ENCODE measurements at regions not wholly inside any gene's neighbourhood (a gene's known extent, or its start where the extent isn't known, plus 50 kb on each side); places are given as distances from the start of the nearest gene placed in this dataset.

GRCh38 chr4:144574509-144574908 lies 71.4 kb upstream of the HHIP start:
- H3K9ac ChIP-seq (ENCODE audit: low read length), result no peak overlapping the region
- H3K27me3 ChIP-seq (replicated peaks; ENCODE audit: control insufficient read depth, insufficient read depth, low read length), result no peaks in the 10 kb centered on the region
- H3K36me3 ChIP-seq (ENCODE audit: control insufficient read depth, insufficient read depth, low read length, severe bottlenecking), result no peaks in the 10 kb centered on the region
- no peak for DNase-seq (ENCODE audit: low read depth)
- H3K9me3 ChIP-seq (ENCODE audit: control insufficient read depth, low read length), result no peaks in the 10 kb centered on the region
- peaks cover 9% of the 10 kb centered on the region for H3K4me1 ChIP-seq (ENCODE audit: control insufficient read depth, insufficient read depth, low read length)
- no peak overlapping the region for H3K4me3 ChIP-seq (ENCODE audit: low read length)

- no peak overlapping the region for H3K9ac ChIP-seq (ENCODE audit: low read length)
- no peak overlapping the region for H3K4me3 ChIP-seq (ENCODE audit: low read length)
- H3K27me3 ChIP-seq (replicated peaks; ENCODE audit: control insufficient read depth, insufficient read depth, low read length), result no peaks in the 10 kb centered on the region
- peak; percentile 19 for DNase-seq (ENCODE audit: low read depth)
- peaks cover 15% of the 10 kb centered on the region for H3K4me1 ChIP-seq (ENCODE audit: control insufficient read depth, insufficient read depth, low read length)
- H3K36me3 ChIP-seq (ENCODE audit: control insufficient read depth, insufficient read depth, low read length, severe bottlenecking), result no peaks in the 10 kb centered on the region
- H3K9me3 ChIP-seq (ENCODE audit: control insufficient read depth, low read length), result no peaks in the 10 kb centered on the region
Measured at GRCh38 chr4:144575181-144575580, 70.8 kb upstream of the HHIP start.

DNA sequence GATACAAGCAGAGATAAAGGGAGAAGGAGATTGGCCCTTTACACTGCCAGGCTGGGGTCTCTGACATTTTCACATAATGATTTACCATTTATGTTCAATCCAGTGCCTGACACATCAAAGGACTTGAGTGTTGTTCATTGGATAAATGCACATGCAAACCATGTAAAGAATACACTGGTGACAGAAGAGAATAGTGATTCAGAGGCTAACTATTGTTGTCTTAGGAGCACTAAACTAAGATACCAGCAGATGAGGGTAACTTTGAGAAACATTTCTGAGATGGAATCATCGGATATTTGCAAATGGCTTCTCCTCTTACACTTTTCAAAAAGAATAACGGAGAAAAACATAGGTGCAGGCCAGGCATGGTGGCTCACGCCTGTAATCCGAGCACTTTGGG lies 67.3 kb upstream of the HHIP start:
- Histone ChIP-seq H3K36me3 (ENCODE audit: control insufficient read depth, insufficient read depth, low read length, severe bottlenecking) (no peaks in the 10 kb centered on the region), H3K4me3 (ENCODE audit: low read length) (no peak overlapping the region), H3K27me3 (replicated peaks; ENCODE audit: control insufficient read depth, insufficient read depth, low read length) (no peaks in the 10 kb centered on the region), H3K9ac (ENCODE audit: low read length) (no peak overlapping the region), H3K9me3 (ENCODE audit: control insufficient read depth, low read length) (no peaks in the 10 kb centered on the region), H3K4me1 (ENCODE audit: control insufficient read depth, insufficient read depth, low read length) (peaks cover 37% of the 10 kb centered on the region)
- DNase-seq (ENCODE audit: low read depth), result peak; percentile 25

GRCh38 chr4:144579411-144580030 lies 66.4 kb upstream of the HHIP start:
- no peak overlapping the region for H3K4me3 ChIP-seq (ENCODE audit: low read length)
- peak; percentile 61 for DNase-seq (ENCODE audit: low read depth)
- no peaks in the 10 kb centered on the region for H3K36me3 ChIP-seq (ENCODE audit: control insufficient read depth, insufficient read depth, low read length, severe bottlenecking)
- no peak overlapping the region for H3K9ac ChIP-seq (ENCODE audit: low read length)
- peaks cover 44% of the 10 kb centered on the region for H3K4me1 ChIP-seq (ENCODE audit: control insufficient read depth, insufficient read depth, low read length)
- H3K9me3 ChIP-seq (ENCODE audit: control insufficient read depth, low read length), result no peaks in the 10 kb centered on the region
- H3K27me3 ChIP-seq (replicated peaks; ENCODE audit: control insufficient read depth, insufficient read depth, low read length), result no peaks in the 10 kb centered on the region

DNA sequence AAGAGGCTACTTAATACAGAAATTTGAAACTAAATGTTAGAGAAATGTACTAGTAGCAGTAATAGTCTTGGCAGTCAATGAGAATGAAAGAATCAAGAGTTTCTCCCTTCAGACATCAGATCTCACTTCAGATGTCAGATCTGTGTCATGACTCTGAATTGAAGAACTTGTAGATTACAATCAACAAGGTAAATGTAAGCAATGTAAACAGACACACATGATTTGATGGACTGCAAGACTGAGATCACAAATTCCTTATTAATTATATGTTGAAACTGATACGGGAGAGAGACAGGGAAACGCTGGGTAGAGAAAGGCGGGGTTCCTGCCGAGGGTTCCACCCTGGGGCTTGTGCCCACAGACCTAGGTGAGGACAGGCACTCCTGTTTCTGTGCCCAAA lies 65.5 kb upstream of the HHIP start:
- H3K9ac ChIP-seq (ENCODE audit: low read length), result no peak overlapping the region
- H3K4me3 ChIP-seq (ENCODE audit: low read length), result no peak overlapping the region
- no peak for DNase-seq (ENCODE audit: low read depth)
- H3K4me1 ChIP-seq (ENCODE audit: control insufficient read depth, insufficient read depth, low read length), result peaks cover 38% of the 10 kb centered on the region
- H3K27me3 ChIP-seq (replicated peaks; ENCODE audit: control insufficient read depth, insufficient read depth, low read length), result no peaks in the 10 kb centered on the region
- no peaks in the 10 kb centered on the region for H3K9me3 ChIP-seq (ENCODE audit: control insufficient read depth, low read length)
- no peaks in the 10 kb centered on the region for H3K36me3 ChIP-seq (ENCODE audit: control insufficient read depth, insufficient read depth, low read length, severe bottlenecking)

DNA sequence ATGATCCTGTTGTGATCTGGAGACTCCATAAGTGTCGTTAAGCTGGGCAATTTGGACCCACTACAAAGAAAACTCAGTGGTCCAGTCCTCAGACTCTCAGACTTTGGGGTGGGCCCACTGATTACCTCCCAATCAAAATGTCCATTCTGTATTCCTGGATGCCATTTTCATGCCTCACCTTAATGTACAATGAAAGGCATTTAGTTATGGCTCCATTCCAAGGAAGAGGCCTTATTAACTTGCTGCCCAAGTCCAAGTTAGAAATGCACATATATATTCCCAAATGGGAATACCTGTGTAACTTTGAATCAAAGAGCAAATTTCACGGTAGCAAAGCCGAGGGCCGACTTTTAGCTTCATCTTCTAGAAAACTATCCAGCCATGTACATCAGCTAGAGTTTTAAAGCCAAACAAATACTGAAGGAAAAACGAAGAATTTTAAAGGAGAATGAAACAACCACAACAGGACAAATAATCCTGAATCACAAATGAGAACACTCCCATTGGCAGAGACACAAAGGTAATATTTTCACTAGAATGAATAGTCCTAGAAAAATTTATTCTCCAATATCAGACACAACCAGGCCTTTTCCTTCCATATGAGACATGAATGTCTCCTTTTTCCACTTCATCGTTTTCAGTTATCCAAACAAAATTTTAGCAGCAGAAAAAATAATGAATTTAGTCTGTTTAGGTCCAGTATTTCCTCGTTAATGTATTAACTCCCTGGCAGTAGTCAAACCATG lies 63.7 kb upstream of the HHIP start:
- Histone ChIP-seq H3K27me3 (replicated peaks; ENCODE audit: control insufficient read depth, insufficient read depth, low read length) (no peaks in the 10 kb centered on the region), H3K36me3 (ENCODE audit: control insufficient read depth, insufficient read depth, low read length, severe bottlenecking) (no peaks in the 10 kb centered on the region), H3K4me3 (ENCODE audit: low read length) (peak overlapping the region; percentile 27), H3K9ac (ENCODE audit: low read length) (no peak overlapping the region), H3K9me3 (ENCODE audit: control insufficient read depth, low read length) (no peaks in the 10 kb centered on the region), H3K4me1 (ENCODE audit: control insufficient read depth, insufficient read depth, low read length) (peaks cover 38% of the 10 kb centered on the region)
- peak; percentile 28 for DNase-seq (ENCODE audit: low read depth)

DNA sequence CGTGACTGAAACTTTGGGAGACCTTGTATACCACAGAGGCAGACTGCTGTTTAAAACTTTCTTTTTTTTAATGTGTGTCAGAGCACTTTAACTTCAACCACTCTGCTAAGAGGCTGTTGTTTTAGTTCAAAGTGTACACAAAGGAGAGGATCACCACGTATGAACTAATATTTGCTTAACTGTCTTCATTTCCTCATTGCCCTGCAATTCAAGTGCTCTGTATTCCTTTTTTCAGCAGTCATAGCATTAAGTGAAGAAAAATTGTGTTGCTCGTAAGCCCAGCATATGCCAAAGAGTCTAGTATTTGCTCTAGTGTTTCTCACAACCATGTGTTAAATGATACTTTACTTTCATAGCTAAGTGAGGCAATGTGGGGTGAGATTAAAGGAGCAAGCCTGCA lies 63.0 kb upstream of the HHIP start:
- no peak for DNase-seq (ENCODE audit: low read depth)
- Histone ChIP-seq H3K9me3 (ENCODE audit: control insufficient read depth, low read length) (no peaks in the 10 kb centered on the region), H3K4me3 (ENCODE audit: low read length) (no peak overlapping the region), H3K4me1 (ENCODE audit: control insufficient read depth, insufficient read depth, low read length) (peaks cover 38% of the 10 kb centered on the region), H3K36me3 (ENCODE audit: control insufficient read depth, insufficient read depth, low read length, severe bottlenecking) (no peaks in the 10 kb centered on the region), H3K27me3 (replicated peaks; ENCODE audit: control insufficient read depth, insufficient read depth, low read length) (no peaks in the 10 kb centered on the region), H3K9ac (ENCODE audit: low read length) (no peak overlapping the region)

DNA sequence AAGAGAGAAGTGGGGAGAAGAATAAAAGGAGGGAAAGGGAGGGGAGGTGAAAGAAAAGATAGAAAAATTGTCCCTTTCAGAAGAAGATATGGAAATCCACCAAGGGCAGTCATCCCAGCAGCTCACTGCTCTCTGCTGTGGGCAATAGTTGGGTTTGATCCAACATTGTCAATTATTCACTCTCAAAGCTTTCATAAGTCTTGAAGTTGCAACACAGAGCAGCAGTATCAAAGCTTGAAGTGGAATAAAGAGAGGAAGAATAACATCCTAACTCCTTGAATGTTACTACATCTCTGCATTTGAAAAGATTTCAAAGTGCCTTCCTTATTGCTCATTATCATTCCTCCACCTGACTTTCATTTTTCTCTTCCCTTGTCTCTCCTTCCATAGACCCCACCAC lies 62.3 kb upstream of the HHIP start:
- Histone ChIP-seq H3K4me1 (ENCODE audit: control insufficient read depth, insufficient read depth, low read length) (peaks cover 38% of the 10 kb centered on the region), H3K36me3 (ENCODE audit: control insufficient read depth, insufficient read depth, low read length, severe bottlenecking) (no peaks in the 10 kb centered on the region), H3K9me3 (ENCODE audit: control insufficient read depth, low read length) (no peaks in the 10 kb centered on the region), H3K27me3 (replicated peaks; ENCODE audit: control insufficient read depth, insufficient read depth, low read length) (no peaks in the 10 kb centered on the region), H3K9ac (ENCODE audit: low read length) (no peak overlapping the region), H3K4me3 (ENCODE audit: low read length) (no peak overlapping the region)
- peak; percentile 68 for DNase-seq (ENCODE audit: low read depth)

GRCh38 chr4:144584428-144584827 lies 61.5 kb upstream of the HHIP start:
- DNase-seq (ENCODE audit: low read depth), result no peak
- H3K9ac ChIP-seq (ENCODE audit: low read length), result no peak overlapping the region

GRCh38 chr4:144589512-144589911 lies 56.4 kb upstream of the HHIP start:
- Histone ChIP-seq H3K27me3 (replicated peaks; ENCODE audit: control insufficient read depth, insufficient read depth, low read length) (no peaks in the 10 kb centered on the region), H3K9me3 (ENCODE audit: control insufficient read depth, low read length) (no peaks in the 10 kb centered on the region), H3K9ac (ENCODE audit: low read length) (no peak overlapping the region), H3K36me3 (ENCODE audit: control insufficient read depth, insufficient read depth, low read length, severe bottlenecking) (no peaks in the 10 kb centered on the region), H3K4me1 (ENCODE audit: control insufficient read depth, insufficient read depth, low read length) (peaks cover 4% of the 10 kb centered on the region), H3K4me3 (ENCODE audit: low read length) (no peak overlapping the region)
- no peak for DNase-seq (ENCODE audit: low read depth)

More at GRCh38 chr4:144584428-144584827, 61.5 kb upstream of the HHIP start:
- Histone ChIP-seq H3K4me1 (ENCODE audit: control insufficient read depth, insufficient read depth, low read length) (peaks cover 35% of the 10 kb centered on the region), H3K36me3 (ENCODE audit: control insufficient read depth, insufficient read depth, low read length, severe bottlenecking) (no peaks in the 10 kb centered on the region), H3K4me3 (ENCODE audit: low read length) (no peak overlapping the region), H3K9me3 (ENCODE audit: control insufficient read depth, low read length) (no peaks in the 10 kb centered on the region), H3K27me3 (replicated peaks; ENCODE audit: control insufficient read depth, insufficient read depth, low read length) (no peaks in the 10 kb centered on the region)

DNA sequence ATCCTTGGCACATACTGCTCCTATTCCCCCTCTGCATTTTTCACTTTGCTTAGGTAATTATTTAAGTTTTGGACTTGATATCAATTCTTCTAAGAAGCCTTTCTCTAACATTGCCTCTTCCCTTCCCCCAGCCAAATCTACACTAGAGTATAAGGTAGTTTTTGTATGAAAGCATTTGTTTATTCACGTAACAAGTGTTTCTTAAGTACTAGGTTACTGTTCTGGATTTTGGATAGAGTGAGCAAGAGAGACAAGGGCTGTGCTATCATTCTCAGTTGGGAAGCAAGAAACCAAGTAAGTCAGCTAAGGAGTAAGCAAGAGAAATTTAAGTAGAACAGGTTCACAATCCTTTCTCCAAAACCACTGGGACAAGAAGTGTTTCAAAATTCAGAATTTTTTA lies 55.9 kb upstream of the HHIP start:
- DNase-seq (ENCODE audit: low read depth), result no peak
- H3K36me3 ChIP-seq (ENCODE audit: control insufficient read depth, insufficient read depth, low read length, severe bottlenecking), result no peaks in the 10 kb centered on the region
- H3K4me1 ChIP-seq (ENCODE audit: control insufficient read depth, insufficient read depth, low read length), result peaks cover 4% of the 10 kb centered on the region
- H3K9ac ChIP-seq (ENCODE audit: low read length), result no peak overlapping the region
- H3K4me3 ChIP-seq (ENCODE audit: low read length), result no peak overlapping the region
- H3K9me3 ChIP-seq (ENCODE audit: control insufficient read depth, low read length), result no peaks in the 10 kb centered on the region
- no peaks in the 10 kb centered on the region for H3K27me3 ChIP-seq (replicated peaks; ENCODE audit: control insufficient read depth, insufficient read depth, low read length)
